ENCODE measurements at regions not wholly inside any gene's neighbourhood (a gene's known extent, or its start where the extent isn't known, plus 50 kb on each side); places are given as distances from the start of the nearest gene placed in this dataset.

DNA sequence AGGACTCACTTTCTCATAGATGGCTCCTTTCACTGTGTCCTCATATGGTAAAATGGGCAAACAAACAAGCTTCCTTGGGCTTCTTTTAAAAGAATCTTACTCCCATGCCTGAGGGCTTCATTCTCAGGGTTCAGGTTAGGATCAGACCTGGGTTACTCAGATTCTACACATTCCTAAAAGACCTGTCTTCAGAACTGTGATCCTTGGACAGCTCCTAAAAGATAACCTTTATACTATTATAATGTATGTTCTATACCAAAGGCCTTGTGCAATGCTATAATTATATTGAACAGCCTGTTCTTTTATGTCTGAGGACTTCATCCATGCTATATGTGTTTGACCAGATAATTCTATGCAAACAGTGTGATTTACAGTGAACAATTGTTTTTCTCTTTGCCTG is 264.4 kb upstream of the CDH10 start:
- H3F3A ChIP-seq (ENCODE audit: control insufficient read depth, insufficient read depth), result no peaks in the 10 kb centered on the region
- no peak for TF ChIP-seq EZH2phosphoT487 (IDR thresholded peaks at IDR 0.05; ENCODE audit: borderline replicate concordance, low read length)
- TF ChIP-seq, protein P1, sequence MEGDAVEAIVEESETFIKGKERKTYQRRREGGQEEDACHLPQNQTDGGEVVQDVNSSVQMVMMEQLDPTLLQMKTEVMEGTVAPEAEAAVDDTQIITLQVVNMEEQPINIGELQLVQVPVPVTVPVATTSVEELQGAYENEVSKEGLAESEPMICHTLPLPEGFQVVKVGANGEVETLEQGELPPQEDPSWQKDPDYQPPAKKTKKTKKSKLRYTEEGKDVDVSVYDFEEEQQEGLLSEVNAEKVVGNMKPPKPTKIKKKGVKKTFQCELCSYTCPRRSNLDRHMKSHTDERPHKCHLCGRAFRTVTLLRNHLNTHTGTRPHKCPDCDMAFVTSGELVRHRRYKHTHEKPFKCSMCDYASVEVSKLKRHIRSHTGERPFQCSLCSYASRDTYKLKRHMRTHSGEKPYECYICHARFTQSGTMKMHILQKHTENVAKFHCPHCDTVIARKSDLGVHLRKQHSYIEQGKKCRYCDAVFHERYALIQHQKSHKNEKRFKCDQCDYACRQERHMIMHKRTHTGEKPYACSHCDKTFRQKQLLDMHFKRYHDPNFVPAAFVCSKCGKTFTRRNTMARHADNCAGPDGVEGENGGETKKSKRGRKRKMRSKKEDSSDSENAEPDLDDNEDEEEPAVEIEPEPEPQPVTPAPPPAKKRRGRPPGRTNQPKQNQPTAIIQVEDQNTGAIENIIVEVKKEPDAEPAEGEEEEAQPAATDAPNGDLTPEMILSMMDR (IDR thresholded peaks at IDR 0.05; ENCODE audit: low read depth, low read length, poor library complexity, severe bottlenecking), result no peak

DNA sequence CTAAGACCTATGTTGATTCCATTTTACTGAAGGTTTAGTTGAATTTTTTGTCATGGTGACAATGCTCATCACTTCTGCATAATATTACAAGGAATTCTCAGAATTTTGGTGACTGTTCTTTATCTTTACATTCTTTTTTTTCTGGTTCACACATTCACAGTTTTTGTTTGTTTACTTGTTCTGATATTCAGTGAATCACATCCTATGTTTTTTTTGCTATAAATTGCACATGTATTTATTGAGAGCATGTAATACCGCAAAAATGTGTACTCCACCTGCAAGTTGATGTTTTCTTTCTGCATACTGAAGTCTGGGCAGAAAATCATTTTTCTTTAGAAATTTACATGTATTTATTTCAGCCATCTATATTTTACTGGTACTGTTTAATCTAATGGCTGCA is 261.9 kb upstream of the CDH10 start:
- no peaks in the 10 kb centered on the region for H3K79me2 ChIP-seq (ENCODE audit: control insufficient read depth, low read length)

More for the DNA sequence above, 264.4 kb upstream of the CDH10 start:
- Histone ChIP-seq H3K36me3 (ENCODE audit: control insufficient read depth, low read length) (no peaks in the 10 kb centered on the region), H4K20me1 (ENCODE audit: control insufficient read depth, insufficient read depth, low read depth, low read length) (no peaks in the 10 kb centered on the region), H3K9me3 (ENCODE audit: control insufficient read depth, insufficient read depth, low read length) (no peaks in the 10 kb centered on the region), H3K4me1 (ENCODE audit: control insufficient read depth, low read length) (no peaks in the 10 kb centered on the region), H3K4me2 (ENCODE audit: low read length) (no peak overlapping the region), H3K4me3 (ENCODE audit: low read length) (no peak overlapping the region), H3K79me2 (ENCODE audit: control insufficient read depth, low read length) (no peaks in the 10 kb centered on the region), H3K27ac (ENCODE audit: low read depth, low read length) (no peak overlapping the region), H3K27me3 (ENCODE audit: control insufficient read depth, low read length) (no peaks in the 10 kb centered on the region), H3K9me2 (replicated peaks; ENCODE audit: control insufficient read depth, low read length) (no peaks in the 10 kb centered on the region)

DNA sequence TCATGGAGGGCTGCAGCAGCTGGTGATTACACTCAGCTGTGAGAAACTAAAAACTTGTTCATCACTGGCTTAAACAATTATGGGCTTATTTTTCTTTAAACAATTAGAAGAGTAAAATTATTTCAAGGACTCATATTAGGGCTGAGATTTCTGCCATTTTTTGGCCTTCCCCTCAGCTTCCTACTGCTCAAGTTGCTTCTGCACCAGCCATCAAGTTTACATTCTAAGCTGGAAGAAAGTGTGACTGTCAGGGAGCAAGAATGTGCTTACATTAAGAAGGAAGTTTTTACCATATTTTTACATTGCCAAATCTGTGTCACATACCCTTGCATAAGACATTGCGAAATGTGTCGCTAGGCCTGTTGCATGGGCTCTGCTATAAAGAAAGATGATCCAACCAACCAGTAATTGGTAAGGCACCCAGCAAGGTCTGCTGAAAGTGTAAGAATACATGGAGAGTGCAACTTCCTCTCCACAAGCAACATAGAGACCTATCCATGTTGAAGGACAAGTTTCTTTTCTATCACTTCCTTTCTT is 260.3 kb upstream of the CDH10 start:
- H3K4me1 ChIP-seq (ENCODE audit: control insufficient read depth, low read length), result no peaks in the 10 kb centered on the region
- H3K4me3 ChIP-seq (ENCODE audit: low read length), result no peak overlapping the region

More for the DNA sequence above, 261.9 kb upstream of the CDH10 start:
- no peaks in the 10 kb centered on the region for H3K4me1 ChIP-seq (ENCODE audit: control insufficient read depth, low read length)
- no peak overlapping the region for H3K4me3 ChIP-seq (ENCODE audit: low read length)
- H3K36me3 ChIP-seq (ENCODE audit: control insufficient read depth, low read length), result no peaks in the 10 kb centered on the region
- H3K4me2 ChIP-seq (ENCODE audit: low read length), result no peak overlapping the region
- no peak overlapping the region for H3K27ac ChIP-seq (ENCODE audit: low read depth, low read length)
- TF ChIP-seq EZH2phosphoT487 (IDR thresholded peaks at IDR 0.05; ENCODE audit: borderline replicate concordance, low read length), result no peak
- TF ChIP-seq, protein P1 (IDR thresholded peaks at IDR 0.05; ENCODE audit: low read depth, low read length, poor library complexity, severe bottlenecking), result no peak
- no peaks in the 10 kb centered on the region for H3K9me3 ChIP-seq (ENCODE audit: control insufficient read depth, insufficient read depth, low read length)
- H3K27me3 ChIP-seq (ENCODE audit: control insufficient read depth, low read length), result no peaks in the 10 kb centered on the region
- H4K20me1 ChIP-seq (ENCODE audit: control insufficient read depth, insufficient read depth, low read depth, low read length), result no peaks in the 10 kb centered on the region
- H3K9me2 ChIP-seq (replicated peaks; ENCODE audit: control insufficient read depth, low read length), result no peaks in the 10 kb centered on the region
- H3F3A ChIP-seq (ENCODE audit: control insufficient read depth, insufficient read depth), result no peaks in the 10 kb centered on the region

More for the DNA sequence above, 260.3 kb upstream of the CDH10 start:
- H3K9me3 ChIP-seq (ENCODE audit: control insufficient read depth, insufficient read depth, low read length), result no peaks in the 10 kb centered on the region
- no peaks in the 10 kb centered on the region for H3F3A ChIP-seq (ENCODE audit: control insufficient read depth, insufficient read depth)
- H3K79me2 ChIP-seq (ENCODE audit: control insufficient read depth, low read length), result no peaks in the 10 kb centered on the region
- TF ChIP-seq, protein P1 (IDR thresholded peaks at IDR 0.05; ENCODE audit: low read depth, low read length, poor library complexity, severe bottlenecking), result no peak
- H3K27me3 ChIP-seq (ENCODE audit: control insufficient read depth, low read length), result no peaks in the 10 kb centered on the region
- H3K36me3 ChIP-seq (ENCODE audit: control insufficient read depth, low read length), result no peaks in the 10 kb centered on the region
- H4K20me1 ChIP-seq (ENCODE audit: control insufficient read depth, insufficient read depth, low read depth, low read length), result no peaks in the 10 kb centered on the region
- H3K9me2 ChIP-seq (replicated peaks; ENCODE audit: control insufficient read depth, low read length), result no peaks in the 10 kb centered on the region
- no peak overlapping the region for H3K27ac ChIP-seq (ENCODE audit: low read depth, low read length)
- H3K4me2 ChIP-seq (ENCODE audit: low read length), result no peak overlapping the region

Data from DOHH2 (cell line).